Cardiac fibroblast (primary cell): ENCODE measurements at regions not wholly inside any gene's neighbourhood (a gene's known extent, or its start where the extent isn't known, plus 50 kb on each side); places are given as distances from the start of the nearest gene placed in this dataset.

Experiments used
- DNase-seq, 2 donors: peaks; one replicate each; pipeline versions ENCODE4 v3.0.0 to v3.0.0-alpha.2; 2010; ENCODE audit warnings: low read depth in 2 of 2
- H3K4me3 ChIP-seq, 2 donors: replicated peaks in 1 of 2; 1 replicate in 1 of 2; 2 replicates in 1 of 2; pipeline ENCODE4 v1.5.1; 2011; ENCODE audit warnings: low read depth in 2 of 2, low read length in 2 of 2, mild to moderate bottlenecking in 2 of 2, moderate library complexity in 1 of 2
- TF ChIP-seq, protein P1 (sequence below): IDR thresholded peaks from one replicate; pipeline ENCODE4 v1.5.1; 2011; ENCODE audit warnings: low read depth, mild to moderate bottlenecking, low read length, inconsistent platforms

GRCh38 chr1:228938537-228938901 is 203.2 kb downstream of the RHOU start:
- no peak for DNase-seq
- TF ChIP-seq, protein P1, sequence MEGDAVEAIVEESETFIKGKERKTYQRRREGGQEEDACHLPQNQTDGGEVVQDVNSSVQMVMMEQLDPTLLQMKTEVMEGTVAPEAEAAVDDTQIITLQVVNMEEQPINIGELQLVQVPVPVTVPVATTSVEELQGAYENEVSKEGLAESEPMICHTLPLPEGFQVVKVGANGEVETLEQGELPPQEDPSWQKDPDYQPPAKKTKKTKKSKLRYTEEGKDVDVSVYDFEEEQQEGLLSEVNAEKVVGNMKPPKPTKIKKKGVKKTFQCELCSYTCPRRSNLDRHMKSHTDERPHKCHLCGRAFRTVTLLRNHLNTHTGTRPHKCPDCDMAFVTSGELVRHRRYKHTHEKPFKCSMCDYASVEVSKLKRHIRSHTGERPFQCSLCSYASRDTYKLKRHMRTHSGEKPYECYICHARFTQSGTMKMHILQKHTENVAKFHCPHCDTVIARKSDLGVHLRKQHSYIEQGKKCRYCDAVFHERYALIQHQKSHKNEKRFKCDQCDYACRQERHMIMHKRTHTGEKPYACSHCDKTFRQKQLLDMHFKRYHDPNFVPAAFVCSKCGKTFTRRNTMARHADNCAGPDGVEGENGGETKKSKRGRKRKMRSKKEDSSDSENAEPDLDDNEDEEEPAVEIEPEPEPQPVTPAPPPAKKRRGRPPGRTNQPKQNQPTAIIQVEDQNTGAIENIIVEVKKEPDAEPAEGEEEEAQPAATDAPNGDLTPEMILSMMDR, result no peak
- no peak overlapping the region for H3K4me3 ChIP-seq

- no peak overlapping the region for H3K4me3 ChIP-seq
- no peak for DNase-seq
- TF ChIP-seq, protein P1, result no peak
These were observed 203.9 kb downstream of the RHOU start for GRCh38 chr1:228939001-228939691.

GRCh38 chr1:228939881-228940392 is 204.7 kb downstream of the RHOU start:
- DNase-seq, result no peak
- TF ChIP-seq, protein P1, result no peak
- H3K4me3 ChIP-seq, result no peak overlapping the region

GRCh38 chr1:228940526-228940925 is 205.2 kb downstream of the RHOU start:
- no peak overlapping the region for H3K4me3 ChIP-seq
- DNase-seq, result no peak
- TF ChIP-seq, protein P1, result no peak

GRCh38 chr1:228940926-228941325 is 205.6 kb downstream of the RHOU start:
- H3K4me3 ChIP-seq, result no peak overlapping the region
- TF ChIP-seq, protein P1, result no peak
- peak in 1 of 2 donors; percentile 35 for DNase-seq

DNA sequence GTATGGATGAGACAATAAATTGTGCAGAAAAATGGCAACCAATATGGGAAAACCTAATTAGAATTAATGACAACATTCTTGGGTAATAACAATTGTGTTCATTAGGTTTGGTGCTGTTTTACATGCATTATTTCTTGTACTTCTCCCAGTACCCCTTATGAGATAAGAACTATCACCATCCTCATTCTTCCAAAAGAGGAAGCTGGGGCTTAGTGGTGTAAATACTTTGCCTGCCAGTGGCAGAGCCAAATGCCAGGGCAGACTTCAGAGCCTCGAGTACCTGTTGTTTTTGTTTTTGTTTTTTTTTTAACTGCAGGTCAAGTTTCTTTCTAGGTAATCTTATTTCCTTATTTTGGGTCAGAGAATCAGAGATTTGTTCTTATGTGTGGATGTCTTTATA is 206.4 kb downstream of the RHOU start:
- no peak overlapping the region for H3K4me3 ChIP-seq
- DNase-seq, result no peak
- TF ChIP-seq, protein P1, result no peak

GRCh38 chr1:228943436-228943835 is 208.2 kb downstream of the RHOU start:
- H3K4me3 ChIP-seq, result no peak overlapping the region
- no peak for DNase-seq
- TF ChIP-seq, protein P1, result no peak
